H1 (cell line): ENCODE measurements at regions not wholly inside any gene's neighbourhood (a gene's known extent, or its start where the extent isn't known, plus 50 kb on each side); places are given as distances from the start of the nearest gene placed in this dataset.

Experiments
- CTCF ChIA-PET: fragments of 300-600 bp; sonication (Branson Sonifier 250); formaldehyde crosslinking; loops from one replicate; lab custom pipeline; 2021; ENCODE audit not compliant: partially characterized antibody; lab: Charles Lee
- POLR2A ChIA-PET: fragments of 300-600 bp; sonication (Branson Sonifier 250); formaldehyde crosslinking; loops from one replicate; lab custom pipeline; 2021; ENCODE audit warnings: inconsistent platforms; ENCODE audit not compliant: partially characterized antibody; lab: Charles Lee
- DNase-seq, 2 experiments: peaks; one replicate each; pipeline versions ENCODE4 v3.0.0 to v3.0.0-alpha.2; 2010 to 2022; ENCODE audit warnings: low spot score in 2 of 2, low read depth in 1 of 2, mixed read lengths in 1 of 2
- FAIRE-seq: peaks from 2 replicates; lab custom pipeline; 2011; peaks lifted over from hg19 to GRCh38; lab: Jason Lieb, UNC
- H2AFZ ChIP-seq: 2 replicates; pipeline ENCODE4 v1.8.1; 2012; ENCODE audit warnings: low read length, inconsistent platforms
- H2AK5ac ChIP-seq: 2 replicates; pipeline ENCODE4 v1.6.1; 2013; ENCODE audit warnings: low read depth, low read length
- H2BK120ac ChIP-seq: replicated peaks from 2 replicates; pipeline ENCODE3; 2013; ENCODE audit warnings: low read depth, low read length, inconsistent platforms
- H2BK12ac ChIP-seq: 2 replicates; pipeline ENCODE4 v1.6.1; 2013; ENCODE audit warnings: low read depth, low read length
- H2BK15ac ChIP-seq: 2 replicates; pipeline ENCODE4 v1.6.1; 2013; ENCODE audit warnings: low read length
- H2BK20ac ChIP-seq: 2 replicates; pipeline ENCODE4 v1.6.1; 2013; ENCODE audit warnings: low read length
- H2BK5ac ChIP-seq: 2 replicates; pipeline ENCODE4 v1.6.1; 2013; ENCODE audit warnings: low read depth, low read length
- H3K14ac ChIP-seq: 2 replicates; pipeline ENCODE4 v1.6.1; 2013; ENCODE audit warnings: inconsistent platforms; ENCODE audit not compliant: insufficient read length
- H3K18ac ChIP-seq: 2 replicates; pipeline ENCODE4 v1.6.1; 2013; ENCODE audit warnings: low read length; ENCODE audit errors: extremely low read depth
- H3K23ac ChIP-seq: 2 replicates; pipeline ENCODE4 v1.6.1; 2013; ENCODE audit warnings: inconsistent platforms; ENCODE audit not compliant: insufficient read length
- H3K23me2 ChIP-seq: 2 replicates; pipeline ENCODE4 v1.6.1; 2013; ENCODE audit warnings: low read depth, low read length
- H3K27ac ChIP-seq: 2 replicates; pipeline ENCODE4 v1.6.1; 2011; ENCODE audit warnings: low read depth, low read length, inconsistent platforms
- H3K27me3 ChIP-seq, 4 experiments: replicated peaks in 1 of 4; 1 replicate in 1 of 4; 2 replicates in 3 of 4; pipeline versions ENCODE4 v1.6.1 to v1.8.1; 2011 to 2013; ENCODE audit warnings: low read length in 3 of 4, mild to moderate bottlenecking in 3 of 4, inconsistent platforms in 2 of 4, mixed read lengths in 2 of 4, moderate library complexity in 1 of 4; ENCODE audit not compliant: control insufficient read depth in 3 of 4, insufficient read depth in 3 of 4; ENCODE audit errors: extremely low read depth in 1 of 4
- H3K36me3 ChIP-seq, 4 experiments: 2 replicates each; pipeline versions ENCODE4 v1.6.1 to v1.8.1; 2011 to 2013; ENCODE audit warnings: mild to moderate bottlenecking in 4 of 4, low read length in 3 of 4, moderate library complexity in 2 of 4, control low read depth in 1 of 4, inconsistent platforms in 1 of 4; ENCODE audit not compliant: insufficient read depth in 4 of 4, control insufficient read depth in 2 of 4
- H3K4ac ChIP-seq: replicated peaks from 2 replicates; pipeline ENCODE3; 2013; ENCODE audit warnings: low read length, low read depth, mixed read lengths, inconsistent platforms; ENCODE audit not compliant: insufficient read length
- H3K4me1 ChIP-seq, 4 experiments: replicated peaks in 1 of 4; 1 replicate in 1 of 4; 2 replicates in 3 of 4; pipeline versions ENCODE4 v1.6.1 to v1.8.1; 2011 to 2013; ENCODE audit warnings: low read length in 3 of 4, inconsistent platforms in 2 of 4, mixed read lengths in 1 of 4; ENCODE audit not compliant: insufficient read depth in 4 of 4, control insufficient read depth in 3 of 4
- H3K4me2 ChIP-seq, 2 experiments: 2 replicates each; pipeline versions ENCODE4 v1.6.1 to v1.8.1; 2011 to 2013; ENCODE audit warnings: low read depth in 2 of 2, low read length in 2 of 2, control low read depth in 1 of 2, inconsistent platforms in 1 of 2, mild to moderate bottlenecking in 1 of 2; ENCODE audit not compliant: insufficient read depth in 1 of 2
- H3K4me3 ChIP-seq, 4 experiments: fragments of 200-600, 300-600 bp in 1 of 4; sonication (generic), shearing (Covaris generic), sonication (Bioruptor Twin) in 1 of 4; 2 replicates each; pipeline versions ENCODE4 v1.5.1 to v1.8.1; 2011 to 2016; ENCODE audit warnings: low read length in 4 of 4, low read depth in 3 of 4, control low read depth in 2 of 4, inconsistent platforms in 2 of 4, mild to moderate bottlenecking in 2 of 4, mixed read lengths in 1 of 4, moderate library complexity in 1 of 4; ENCODE audit not compliant: insufficient read depth in 2 of 4; ENCODE audit errors: extremely low read depth in 1 of 4
- H3K56ac ChIP-seq: replicated peaks from 2 replicates; pipeline ENCODE3; 2013; ENCODE audit warnings: low read depth, mild to moderate bottlenecking, mixed read lengths, low read length, inconsistent platforms; ENCODE audit not compliant: insufficient read length
- H3K79me1 ChIP-seq: 2 replicates; pipeline ENCODE4 v1.6.1; 2013; ENCODE audit warnings: low read depth, low read length, control low read depth
- H3K79me2 ChIP-seq, 2 experiments: 2 replicates each; pipeline versions ENCODE4 v1.6.1 to v1.8.1; 2012 to 2013; ENCODE audit warnings: low read length in 2 of 2, mild to moderate bottlenecking in 2 of 2, inconsistent platforms in 1 of 2; ENCODE audit not compliant: insufficient read depth in 2 of 2, control insufficient read depth in 1 of 2
- H3K9ac ChIP-seq, 4 experiments: replicated peaks in 1 of 4; 1 replicate in 1 of 4; 2 replicates in 3 of 4; pipeline versions ENCODE4 v1.6.1 to v1.8.1; 2011 to 2013; ENCODE audit warnings: low read depth in 3 of 4, low read length in 3 of 4, control low read depth in 2 of 4, mild to moderate bottlenecking in 2 of 4, moderate library complexity in 2 of 4, inconsistent platforms in 1 of 4; ENCODE audit errors: extremely low read depth in 1 of 4
- H3K9me3 ChIP-seq, 2 experiments: 2 replicates each; pipeline versions ENCODE4 v1.6.1 to v1.8.1; 2012 to 2013; ENCODE audit warnings: mild to moderate bottlenecking in 2 of 2, moderate library complexity in 2 of 2, control low read depth in 1 of 2, inconsistent platforms in 1 of 2, low read depth in 1 of 2, low read length in 1 of 2, mixed read lengths in 1 of 2; ENCODE audit not compliant: insufficient read depth in 2 of 2
- H4K20me1 ChIP-seq, 2 experiments: replicated peaks in 1 of 2; 2 replicates each; pipeline versions ENCODE3 to v1.8.1; 2011 to 2013; ENCODE audit warnings: inconsistent platforms in 2 of 2, low read length in 2 of 2, mild to moderate bottlenecking in 1 of 2; ENCODE audit not compliant: insufficient read depth in 2 of 2, control insufficient read depth in 1 of 2
- H4K5ac ChIP-seq: 2 replicates; pipeline ENCODE4 v1.6.1; 2013; ENCODE audit warnings: low read length, low read depth, mixed read lengths, inconsistent platforms; ENCODE audit not compliant: insufficient read length
- H4K8ac ChIP-seq: 2 replicates; pipeline ENCODE4 v1.8.0; 2013; ENCODE audit warnings: mild to moderate bottlenecking, moderate library complexity, low read length, inconsistent platforms; ENCODE audit not compliant: insufficient read depth; ENCODE audit errors: extremely low read depth
- H4K91ac ChIP-seq: replicated peaks from 2 replicates; pipeline ENCODE3; 2013; ENCODE audit warnings: low read length, mixed read lengths, inconsistent platforms; ENCODE audit not compliant: insufficient read length
- BCL11A ChIP-seq, 2 experiments: IDR thresholded peaks; one replicate each; pipeline ENCODE4 v1.6.1; 2011; ENCODE audit warnings: low read depth in 2 of 2, low read length in 2 of 2, mild to moderate bottlenecking in 2 of 2
- EGR1 ChIP-seq: IDR thresholded peaks from 2 replicates; pipeline ENCODE4 v1.6.1; 2011; ENCODE audit warnings: low read depth, low read length, borderline replicate concordance
- GABPA ChIP-seq: IDR thresholded peaks from 2 replicates; pipeline ENCODE4 v1.6.1; 2011; ENCODE audit warnings: mild to moderate bottlenecking, low read length, moderate library complexity, borderline replicate concordance; ENCODE audit not compliant: insufficient read depth
- GTF2F1 ChIP-seq: IDR thresholded peaks from 2 replicates; pipeline ENCODE4 v1.6.1; 2012; ENCODE audit warnings: low read depth, low read length, improper control_type of control experiment, borderline replicate concordance
- POU5F1 ChIP-seq: IDR thresholded peaks from 2 replicates; pipeline ENCODE4 v1.6.1; 2011; ENCODE audit warnings: low read depth, mild to moderate bottlenecking, low read length, moderate library complexity
- RXRA ChIP-seq: IDR thresholded peaks from 2 replicates; pipeline ENCODE4 v1.6.1; 2011; ENCODE audit warnings: low read depth, mild to moderate bottlenecking, low read length, moderate library complexity; ENCODE audit not compliant: insufficient read depth
- SP1 ChIP-seq: IDR thresholded peaks from 2 replicates; pipeline ENCODE4 v1.6.1; 2011; ENCODE audit warnings: low read depth, low read length
- SP4 ChIP-seq: IDR thresholded peaks from 2 replicates; pipeline ENCODE4 v1.6.1; 2012; ENCODE audit warnings: low read length, inconsistent platforms
- TCF12 ChIP-seq: IDR thresholded peaks from 2 replicates; pipeline ENCODE4 v1.6.1; 2011; ENCODE audit warnings: low read depth, mild to moderate bottlenecking, low read length
- ZNF274 ChIP-seq: IDR thresholded peaks from 2 replicates; pipeline ENCODE4 v1.7.0; 2012; ENCODE audit warnings: low read length, borderline replicate concordance; ENCODE audit errors: extremely low read depth
- WGBS, 2 experiments: shearing (Covaris generic) in 1 of 2; methylation state at CpG; one replicate each; pipeline versions ENCODE4 v1.1.6 to v1.1.7; 2013 to 2015; ENCODE audit warnings: low lambda C conversion rate in 2 of 2, mixed read lengths in 2 of 2, inconsistent platforms in 1 of 2, low coverage in 1 of 2, missing lambda C conversion rate in 1 of 2; ENCODE audit not compliant: insufficient replicate concordance in 2 of 2, insufficient coverage in 1 of 2, insufficient read length in 1 of 2; ENCODE audit errors: extremely low coverage in 1 of 2, missing lambda C conversion rate in 1 of 2; 5-methylcytosine and 5-hydroxymethylcytosine counted together
- TF ChIP-seq, protein P1 (sequence below): IDR thresholded peaks from 2 replicates; pipeline ENCODE4 v1.6.1; 2011; ENCODE audit warnings: low read depth, mild to moderate bottlenecking, low read length; ENCODE audit not compliant: insufficient read depth
- TF ChIP-seq, protein P2 (sequence below), 3 experiments: IDR thresholded peaks; 1 replicate in 2 of 3; 2 replicates in 1 of 3; pipeline versions ENCODE4 v1.5.1 to v1.6.1; 2011; ENCODE audit warnings: low read length in 3 of 3, mild to moderate bottlenecking in 3 of 3, inconsistent platforms in 2 of 3, low read depth in 1 of 3, moderate library complexity in 1 of 3; ENCODE audit not compliant: insufficient read depth in 1 of 3; ENCODE audit errors: control extremely low read depth in 1 of 3

DNA sequence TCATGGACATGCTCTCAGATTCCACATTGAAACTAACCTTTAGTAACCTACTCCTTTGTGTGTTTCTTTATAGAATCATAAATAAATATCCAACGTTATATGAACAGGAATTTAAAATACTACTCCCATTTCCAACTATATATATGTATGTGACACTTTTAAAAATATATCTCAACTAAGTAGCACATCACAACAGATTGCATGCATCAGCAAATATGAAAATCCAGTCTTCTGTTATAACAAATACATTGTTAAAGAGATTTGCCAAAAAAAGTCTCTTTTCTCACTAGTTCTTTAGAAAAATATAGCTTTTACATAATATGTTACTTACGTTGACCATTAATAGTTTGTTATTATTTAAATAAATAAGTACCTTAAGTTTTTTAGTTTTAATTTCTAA lies 1608.6 kb upstream of the RAG2 start:
- FAIRE-seq (no peak), DNase-seq (no peak)
- H2BK20ac ChIP-seq = no peak overlapping the region
- no peak overlapping the region for H2BK12ac ChIP-seq
- no peaks in the 10 kb centered on the region for H4K20me1 ChIP-seq
- H4K91ac ChIP-seq = no peak overlapping the region
- H3K36me3 ChIP-seq = no peaks in the 10 kb centered on the region
- no peak overlapping the region for H2BK15ac ChIP-seq
- ChIA-PET CTCF (interaction anchor here (0.6 kb wide), 1 partner anchor 26 kb away, joined by 3 read pairs; no protein-coding TSS in a partner anchor), POLR2A (no interaction called here)
- H3K4me1 ChIP-seq = no peaks in the 10 kb centered on the region
- H3K79me1 ChIP-seq = no peaks in the 10 kb centered on the region
- no peak overlapping the region for H2AFZ ChIP-seq
- no peaks in the 10 kb centered on the region for H3K79me2 ChIP-seq
- no peak overlapping the region for H3K56ac ChIP-seq
- no peak overlapping the region for H3K27ac ChIP-seq
- no peak overlapping the region for H2BK5ac ChIP-seq
- no peak overlapping the region for H3K4me2 ChIP-seq
- no peak overlapping the region for H2AK5ac ChIP-seq
- no peak overlapping the region for H3K14ac ChIP-seq
- no peak overlapping the region for H3K9ac ChIP-seq
- WGBS, 2 experiments = 87% methylated on average over 2 of the region's 2 CpGs; no CpG with 5 or more reads in 1 of the 2 experiments
- H3K4ac ChIP-seq = no peak overlapping the region
- no peak overlapping the region for H2BK120ac ChIP-seq
- H3K18ac ChIP-seq = no peak overlapping the region
- no peak overlapping the region for H3K4me3 ChIP-seq
- no peaks in the 10 kb centered on the region for H3K9me3 ChIP-seq
- no peak overlapping the region for H4K8ac ChIP-seq
- no peak overlapping the region for H4K5ac ChIP-seq
- no peak overlapping the region for H3K23ac ChIP-seq
- H3K27me3 ChIP-seq = no peaks in the 10 kb centered on the region
- H3K23me2 ChIP-seq = no peaks in the 10 kb centered on the region; the same call in 1 of the 2 replicates
- TF ChIP-seq TCF12 (no peak), GTF2F1 (no peak), GABPA (no peak), RXRA (no peak), SP4 (no peak), POU5F1 (no peak), ZNF274 (no peak), EGR1 (no peak), BCL11A (IDR thresholded peaks at IDR 0.05; ENCODE audit: low read depth in 2 of 2, low read length in 2 of 2) (no peak), SP1 (no peak)
- TF ChIP-seq, protein P1, sequence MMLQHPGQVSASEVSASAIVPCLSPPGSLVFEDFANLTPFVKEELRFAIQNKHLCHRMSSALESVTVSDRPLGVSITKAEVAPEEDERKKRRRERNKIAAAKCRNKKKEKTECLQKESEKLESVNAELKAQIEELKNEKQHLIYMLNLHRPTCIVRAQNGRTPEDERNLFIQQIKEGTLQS = no peak
- TF ChIP-seq, protein P2, sequence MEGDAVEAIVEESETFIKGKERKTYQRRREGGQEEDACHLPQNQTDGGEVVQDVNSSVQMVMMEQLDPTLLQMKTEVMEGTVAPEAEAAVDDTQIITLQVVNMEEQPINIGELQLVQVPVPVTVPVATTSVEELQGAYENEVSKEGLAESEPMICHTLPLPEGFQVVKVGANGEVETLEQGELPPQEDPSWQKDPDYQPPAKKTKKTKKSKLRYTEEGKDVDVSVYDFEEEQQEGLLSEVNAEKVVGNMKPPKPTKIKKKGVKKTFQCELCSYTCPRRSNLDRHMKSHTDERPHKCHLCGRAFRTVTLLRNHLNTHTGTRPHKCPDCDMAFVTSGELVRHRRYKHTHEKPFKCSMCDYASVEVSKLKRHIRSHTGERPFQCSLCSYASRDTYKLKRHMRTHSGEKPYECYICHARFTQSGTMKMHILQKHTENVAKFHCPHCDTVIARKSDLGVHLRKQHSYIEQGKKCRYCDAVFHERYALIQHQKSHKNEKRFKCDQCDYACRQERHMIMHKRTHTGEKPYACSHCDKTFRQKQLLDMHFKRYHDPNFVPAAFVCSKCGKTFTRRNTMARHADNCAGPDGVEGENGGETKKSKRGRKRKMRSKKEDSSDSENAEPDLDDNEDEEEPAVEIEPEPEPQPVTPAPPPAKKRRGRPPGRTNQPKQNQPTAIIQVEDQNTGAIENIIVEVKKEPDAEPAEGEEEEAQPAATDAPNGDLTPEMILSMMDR (IDR thresholded peaks at IDR 0.05; ENCODE audit: control extremely low read depth in 1 of 3, insufficient read depth in 1 of 3, low read depth in 1 of 3, low read length in 3 of 3) = no peak
